HG02678 (cell line): ENCODE measurements at regions not wholly inside any gene's neighbourhood (a gene's known extent, or its start where the extent isn't known, plus 50 kb on each side); places are given as distances from the start of the nearest gene placed in this dataset.
"Not testable (repeated sequence)": the region's sequence is repeated elsewhere in the genome, so short reads cannot be mapped to it uniquely, and the experiment has no call there.

Source experiments
- ATAC-seq: cut with Tn5 transposase; IDR thresholded peaks from one replicate; pipeline ENCODE4 v1.9.1; 2021; ENCODE audit warnings: mild to moderate bottlenecking, moderate library complexity; ENCODE audit not compliant: unreplicated experiment

- ATAC-seq: no peak
Measured at GRCh38 chr2:63692002-63692606, 103.3 kb downstream of the MDH1 start.

DNA sequence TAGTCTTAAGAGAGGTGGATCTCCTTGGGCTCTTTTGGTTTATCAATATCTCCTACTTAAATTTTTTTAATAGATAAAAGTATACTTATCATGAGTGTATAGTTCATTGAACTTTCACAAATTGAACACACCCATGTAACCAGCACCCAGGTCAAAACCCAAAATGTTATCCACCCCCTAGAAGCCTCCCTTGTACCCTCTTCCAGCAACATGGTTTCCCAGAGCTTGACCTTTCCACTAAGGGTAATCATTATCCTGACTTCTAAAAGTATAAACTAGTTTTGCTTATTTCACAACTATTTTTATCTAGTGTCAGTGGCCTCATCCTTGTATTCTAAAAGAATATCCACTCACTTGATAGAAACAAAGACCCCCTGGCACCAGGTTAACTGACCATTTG, 106.8 kb downstream of the MDH1 start:
- ATAC-seq: no peak

DNA sequence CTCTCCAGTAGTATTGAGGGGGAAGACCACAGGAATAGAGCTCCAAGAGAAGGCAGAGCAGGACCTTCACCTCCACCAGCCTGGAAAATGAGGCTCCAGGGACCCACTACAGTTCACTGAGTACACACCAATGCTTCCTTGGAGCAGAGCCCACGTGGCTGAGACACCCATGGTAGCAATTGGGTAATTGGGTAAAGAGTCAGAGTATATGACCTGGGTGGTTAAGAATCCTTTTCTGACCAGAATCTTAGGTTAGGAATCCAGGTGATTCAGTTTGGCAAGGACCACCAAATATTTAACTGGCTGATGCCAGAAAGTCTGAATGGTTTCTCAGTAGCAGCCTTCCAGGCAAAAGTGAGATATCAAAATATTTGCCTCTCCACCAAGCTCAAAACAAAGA, 107.7 kb downstream of the MDH1 start:
- ATAC-seq: no peak

- ATAC-seq: no peak
Measured at GRCh38 chr2:63697160-63697559, 108.4 kb downstream of the MDH1 start.

DNA sequence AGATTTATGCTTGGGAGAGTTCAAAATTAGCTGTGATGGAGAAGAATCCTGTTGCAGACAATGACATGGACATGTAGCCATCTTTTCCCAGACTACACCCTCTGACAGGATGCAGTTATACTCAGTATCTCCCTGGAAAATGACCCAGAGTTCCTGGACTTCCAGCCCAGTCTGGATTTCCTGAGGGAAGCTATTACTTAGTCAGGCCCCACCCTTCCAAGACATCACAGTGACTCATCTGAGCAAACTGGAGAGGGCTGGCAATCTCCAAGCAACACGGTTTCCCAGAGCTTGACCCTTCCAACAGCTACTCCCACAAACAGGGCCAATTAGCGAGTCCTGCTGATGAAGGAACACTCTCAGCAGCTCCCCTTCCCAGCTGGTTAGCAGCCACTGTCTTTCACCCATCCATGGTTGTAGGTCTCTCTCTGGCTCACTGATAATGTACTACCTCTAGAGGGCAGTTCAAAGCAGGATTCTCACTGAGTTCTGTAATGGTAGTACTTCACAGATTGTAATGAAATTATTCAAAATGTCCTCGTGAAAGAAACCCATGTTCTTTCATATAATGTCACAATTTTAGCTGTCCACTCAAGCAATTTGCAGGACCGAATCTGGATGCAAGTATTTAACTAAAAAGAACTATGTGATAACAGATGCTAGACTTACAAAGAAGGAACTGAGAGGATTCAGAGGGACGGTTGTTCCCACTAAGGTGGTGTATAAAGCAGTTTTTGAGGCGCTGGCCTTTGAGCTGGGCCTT, 110.2 kb downstream of the MDH1 start:
- ATAC-seq: peak; percentile 74

DNA sequence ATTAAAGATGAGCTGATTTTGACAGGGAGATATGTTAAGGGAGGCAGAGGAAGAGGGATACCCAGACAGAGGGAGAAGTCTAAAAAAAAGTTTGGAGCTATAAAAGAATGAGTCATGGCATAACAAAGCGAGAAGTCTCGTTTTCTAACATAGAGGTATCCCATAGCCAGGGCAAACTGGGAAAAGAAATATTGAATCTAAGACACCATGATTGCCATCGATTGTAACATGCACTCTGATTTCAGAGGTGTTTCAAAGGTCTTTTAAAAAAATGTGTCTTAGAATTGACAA, 110.7 kb downstream of the MDH1 start:
- no peak for ATAC-seq

DNA sequence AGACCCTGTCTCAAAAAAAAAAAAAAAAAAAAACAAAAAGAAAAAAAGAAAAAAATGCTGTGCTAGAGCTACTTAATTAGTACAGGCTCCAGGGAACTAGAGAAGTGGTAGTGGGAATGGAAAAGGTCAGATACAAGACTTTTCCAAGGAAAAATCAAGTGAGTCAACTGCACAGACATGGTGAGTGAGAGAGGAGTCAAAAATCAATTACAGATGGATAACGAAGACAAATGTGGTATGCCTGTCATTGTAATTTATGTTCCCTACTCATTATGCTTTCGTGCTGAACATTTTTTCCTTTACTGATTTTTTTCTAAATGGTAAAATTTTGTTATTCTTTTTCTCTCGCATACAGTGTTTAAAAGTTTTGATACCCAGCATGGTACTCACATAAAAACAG, 111.5 kb downstream of the MDH1 start:
- no peak for ATAC-seq

DNA sequence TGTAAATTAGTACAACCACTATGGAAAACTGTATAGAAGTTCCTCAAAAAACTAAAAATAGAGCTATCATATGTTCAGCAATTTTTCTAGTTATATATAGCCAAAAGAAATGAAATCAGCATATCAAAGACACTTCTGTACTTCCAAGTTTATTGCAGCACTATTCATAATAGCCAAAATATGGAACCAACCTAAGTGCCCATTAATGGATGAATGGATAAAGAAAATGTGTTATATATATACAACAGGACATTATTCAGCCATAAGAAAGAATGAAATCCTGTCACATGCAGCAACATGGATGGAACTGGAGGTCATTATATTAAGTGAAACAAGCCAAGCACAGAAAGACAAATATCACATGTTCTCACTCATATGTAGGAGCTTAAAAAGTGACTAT, 112.6 kb downstream of the MDH1 start:
- no peak for ATAC-seq

- not testable (repeated sequence) for ATAC-seq
Measured at GRCh38 chr2:63706084-63706483, 117.3 kb downstream of the MDH1 start.

GRCh38 chr2:63710732-63711131, 122.0 kb downstream of the MDH1 start:
- ATAC-seq: no peak

DNA sequence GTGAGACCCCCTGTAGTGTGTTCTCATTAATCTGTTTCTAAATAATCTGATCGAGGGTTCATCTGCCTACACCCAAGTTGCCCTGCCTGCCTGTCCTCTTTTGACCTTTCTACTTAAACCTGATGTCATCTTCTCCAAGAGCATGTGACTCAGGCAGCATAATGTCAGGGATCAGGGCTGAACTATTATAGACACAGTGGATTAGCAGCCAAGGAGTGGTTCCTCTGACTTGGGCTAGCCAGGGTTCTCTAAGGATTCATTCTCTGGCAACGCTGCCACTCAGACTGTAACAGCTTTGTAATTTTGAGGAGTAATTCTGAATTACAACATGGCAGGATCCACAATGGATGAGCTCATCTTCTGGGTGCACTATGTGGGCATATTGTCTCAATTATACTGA, 124.0 kb downstream of the MDH1 start:
- ATAC-seq: no peak

DNA sequence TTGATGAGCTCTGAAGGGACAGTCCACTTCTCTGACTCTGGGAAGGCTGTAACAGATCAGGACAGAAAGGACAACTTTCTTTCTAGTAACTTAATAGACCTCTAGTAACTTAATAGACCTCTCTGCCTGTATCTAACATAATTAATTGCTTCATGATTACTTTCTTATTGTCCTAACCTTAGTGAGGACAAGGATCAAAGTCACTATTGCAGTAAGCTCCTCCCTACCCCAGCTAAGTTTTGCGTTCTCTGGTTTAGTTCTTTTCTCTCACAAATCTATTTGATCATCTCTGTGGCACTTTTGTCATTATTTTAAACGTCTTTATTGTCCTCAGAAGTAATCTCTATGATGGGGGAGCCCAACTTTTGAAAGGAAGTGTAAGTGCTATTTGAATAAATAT, 125.5 kb upstream of the UGP2 start:
- no peak for ATAC-seq

DNA sequence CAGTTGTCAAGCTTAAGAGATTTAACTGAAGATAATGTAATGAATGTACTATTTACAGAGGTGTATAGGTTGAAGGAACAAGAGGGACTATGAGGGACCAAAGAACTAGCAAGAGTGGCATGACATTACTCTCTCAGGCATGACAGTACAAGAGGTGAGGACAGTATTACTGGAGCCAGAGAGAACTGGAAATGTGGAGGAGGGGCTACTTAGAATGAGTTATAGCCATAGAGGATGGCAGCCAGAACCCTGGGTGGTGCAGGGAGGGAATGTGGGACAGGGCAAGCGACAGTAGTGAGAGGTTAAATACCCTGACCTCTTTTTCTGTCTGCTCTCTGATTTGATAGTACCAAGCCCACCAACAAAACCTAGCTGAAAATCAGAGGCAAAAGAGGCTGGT, 122.6 kb upstream of the UGP2 start:
- no peak for ATAC-seq

GRCh38 chr2:63721082-63721424, 120.6 kb upstream of the UGP2 start:
- no peak for ATAC-seq

DNA sequence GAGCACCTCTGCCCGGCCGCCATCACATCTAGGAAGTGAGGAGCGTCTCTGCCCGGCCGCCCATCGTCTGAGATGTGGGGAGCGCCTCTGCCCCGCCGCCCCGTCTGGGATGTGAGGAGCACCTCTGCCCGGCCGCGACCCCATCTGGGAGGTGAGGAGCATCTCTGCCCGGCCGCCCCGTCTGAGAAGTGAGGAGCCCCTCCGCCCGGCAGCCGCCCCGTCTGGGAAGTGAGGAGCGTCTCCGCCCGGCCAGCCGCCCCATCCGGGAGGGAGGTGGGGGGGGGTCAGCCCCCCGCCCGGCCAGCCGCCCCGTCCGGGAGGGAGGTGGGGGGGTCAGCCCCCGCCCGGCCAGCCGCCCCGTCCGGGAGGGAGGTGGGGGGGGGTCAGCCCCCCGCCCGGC, 119.4 kb upstream of the UGP2 start:
- ATAC-seq: not testable (repeated sequence)

DNA sequence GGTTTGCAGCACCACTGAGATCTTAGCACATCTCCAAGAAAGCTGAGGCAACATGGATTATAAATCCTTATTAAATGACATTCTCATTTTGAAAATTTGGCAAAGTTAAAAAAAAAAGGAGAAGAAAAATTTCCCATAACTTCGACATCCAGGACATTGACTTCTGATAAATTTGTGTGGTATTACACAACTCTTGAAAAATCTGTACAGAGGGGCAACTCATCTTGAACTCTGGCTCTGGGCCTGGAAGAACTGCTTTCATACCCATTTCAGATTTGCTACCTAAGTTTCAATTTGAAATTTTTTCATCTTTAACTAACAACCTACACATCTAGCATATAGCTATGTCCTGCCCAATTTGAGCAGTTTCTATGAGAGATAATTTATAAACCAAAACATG, 118.0 kb upstream of the UGP2 start:
- ATAC-seq: no peak

GRCh38 chr2:63725212-63725611, 116.5 kb upstream of the UGP2 start:
- not testable (repeated sequence) for ATAC-seq

- no peak for ATAC-seq
Measured at GRCh38 chr2:63729362-63729761, 112.3 kb upstream of the UGP2 start.

GRCh38 chr2:63729831-63730230, 111.9 kb upstream of the UGP2 start:
- ATAC-seq: no peak

DNA sequence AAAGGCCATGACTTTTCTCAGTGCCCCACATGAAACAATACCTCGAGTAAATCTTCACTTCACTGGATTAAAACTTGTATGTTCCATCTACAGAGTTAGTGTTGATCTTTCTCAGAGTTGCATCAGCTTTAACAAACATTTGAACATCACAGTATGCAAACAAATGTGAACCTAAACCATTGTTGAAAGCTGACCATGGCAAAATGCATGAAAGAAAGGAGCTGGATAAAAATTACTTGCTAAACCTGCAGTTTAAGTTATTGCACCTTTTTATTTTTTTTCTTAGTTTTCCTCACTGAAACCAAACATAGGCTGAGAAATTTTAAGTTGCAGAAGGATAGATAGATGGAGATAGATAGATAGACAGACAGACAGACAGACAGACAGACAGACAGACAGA, 107.2 kb upstream of the UGP2 start:
- no peak for ATAC-seq

DNA sequence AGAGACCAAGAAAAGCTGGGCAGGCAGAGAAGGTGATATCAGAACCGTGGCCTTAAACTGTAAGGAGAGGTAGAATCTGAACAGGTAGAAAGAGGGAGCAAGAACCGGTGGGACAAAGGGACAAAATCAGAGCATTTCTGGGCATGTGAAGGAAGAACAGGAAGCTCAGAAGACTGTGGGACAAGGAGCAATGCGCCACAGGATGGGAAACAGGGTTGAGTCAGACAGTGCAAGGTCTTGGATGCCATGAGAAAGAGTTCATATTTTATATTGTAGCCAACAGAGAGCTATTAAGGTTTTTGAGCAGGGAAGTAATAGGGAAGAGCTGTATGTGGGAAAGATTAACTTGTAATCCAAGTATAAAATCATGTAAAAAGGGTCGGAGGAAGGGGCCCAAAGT, 106.4 kb upstream of the UGP2 start:
- no peak for ATAC-seq

GRCh38 chr2:63735931-63736330, 105.8 kb upstream of the UGP2 start:
- no peak for ATAC-seq

GRCh38 chr2:63736354-63736753, 105.3 kb upstream of the UGP2 start:
- ATAC-seq: no peak
